CD4-positive, alpha-beta T cell treated with Interleukin-21 for 1 hour (primary cell): ENCODE measurements at regions not wholly inside any gene's neighbourhood (a gene's known extent, or its start where the extent isn't known, plus 50 kb on each side); places are given as distances from the start of the nearest gene placed in this dataset.
A peak's percentile ranks its signal among the peaks of the same experiment; 100 is the strongest.
"Not testable (repeated sequence)": the region's sequence is repeated elsewhere in the genome, so short reads cannot be mapped to it uniquely, and the experiment has no call there.

Experiments used
- DNase-seq: peaks from one replicate; pipeline ENCODE4 v3.0.0-alpha.2; 2020

- no peak for DNase-seq
These were observed 1569.7 kb upstream of the SLC10A2 start for GRCh38 chr13:104635879-104636278.

- DNase-seq: no peak
These were observed 1567.8 kb upstream of the SLC10A2 start for GRCh38 chr13:104634016-104634415.

GRCh38 chr13:104632736-104633135, 1566.5 kb upstream of the SLC10A2 start:
- DNase-seq: no peak

- DNase-seq: no peak
These were observed 1559.0 kb upstream of the SLC10A2 start for GRCh38 chr13:104625201-104625600.

GRCh38 chr13:104616990-104617389, 1550.8 kb upstream of the SLC10A2 start:
- DNase-seq: no peak

GRCh38 chr13:104614361-104615145, 1548.3 kb upstream of the SLC10A2 start:
- no peak for DNase-seq

- no peak for DNase-seq
These were observed 1542.1 kb upstream of the SLC10A2 start for GRCh38 chr13:104608331-104608730.

GRCh38 chr13:104605435-104605834, 1539.2 kb upstream of the SLC10A2 start:
- DNase-seq: not testable (repeated sequence)

- DNase-seq: no peak
These were observed 1531.4 kb upstream of the SLC10A2 start for GRCh38 chr13:104597546-104598180.

- DNase-seq: no peak
These were observed 1529.3 kb upstream of the SLC10A2 start for GRCh38 chr13:104595511-104595910.

- DNase-seq: no peak
These were observed 1528.6 kb upstream of the SLC10A2 start for GRCh38 chr13:104594806-104595205.

- DNase-seq: no peak
These were observed 1527.5 kb upstream of the SLC10A2 start for GRCh38 chr13:104593693-104594092.

- DNase-seq: no peak
These were observed 1527.0 kb upstream of the SLC10A2 start for GRCh38 chr13:104593251-104593576.

- DNase-seq: no peak
These were observed 1526.5 kb upstream of the SLC10A2 start for GRCh38 chr13:104592545-104593250.

- DNase-seq: no peak
These were observed 1525.9 kb upstream of the SLC10A2 start for GRCh38 chr13:104592127-104592526.

GRCh38 chr13:104586051-104586746, 1520.0 kb upstream of the SLC10A2 start:
- no peak for DNase-seq

- no peak for DNase-seq
These were observed 1518.3 kb upstream of the SLC10A2 start for GRCh38 chr13:104584481-104584880.

GRCh38 chr13:104580931-104581330, 1514.7 kb upstream of the SLC10A2 start:
- DNase-seq: no peak

- DNase-seq: no peak
These were observed 1511.0 kb upstream of the SLC10A2 start for GRCh38 chr13:104577071-104577815.

GRCh38 chr13:104571893-104572229, 1505.6 kb upstream of the SLC10A2 start:
- DNase-seq: no peak

GRCh38 chr13:104571161-104571892, 1505.1 kb upstream of the SLC10A2 start:
- DNase-seq: peak; percentile 1

- no peak for DNase-seq
These were observed 1500.9 kb upstream of the SLC10A2 start for GRCh38 chr13:104567114-104567513.
